GM21737 (cell line): ENCODE measurements at regions not wholly inside any gene's neighbourhood (a gene's known extent, or its start where the extent isn't known, plus 50 kb on each side); places are given as distances from the start of the nearest gene placed in this dataset.
A peak's percentile ranks its signal among the peaks of the same experiment; 100 is the strongest.
"Not testable (repeated sequence)": the region's sequence is repeated elsewhere in the genome, so short reads cannot be mapped to it uniquely, and the experiment has no call there.

Source experiments
- ATAC-seq: cut with Tn5 transposase; IDR thresholded peaks from one replicate; pipeline ENCODE4 v1.9.1; 2021; ENCODE audit warnings: mild to moderate bottlenecking, moderate library complexity; ENCODE audit not compliant: unreplicated experiment

DNA sequence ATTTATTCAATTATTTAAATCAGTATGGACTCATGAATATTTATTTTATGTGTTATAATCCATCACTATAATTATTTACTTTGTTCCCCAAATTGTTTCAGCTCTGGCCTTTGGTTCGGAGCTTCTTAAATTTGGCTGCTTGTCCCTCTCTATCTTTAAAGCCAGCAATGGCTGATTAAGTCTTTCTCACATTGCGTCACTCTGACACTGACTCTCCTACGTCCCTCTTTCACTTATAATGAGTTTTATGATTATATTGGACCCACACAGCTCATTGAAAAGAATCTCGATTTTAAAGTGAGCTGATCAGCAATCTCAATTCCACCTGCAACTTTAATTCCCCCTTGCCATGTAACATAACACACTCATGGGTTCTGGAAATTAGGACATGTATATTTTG, 185.2 kb upstream of the SLC39A10 start:
- ATAC-seq: no peak

DNA sequence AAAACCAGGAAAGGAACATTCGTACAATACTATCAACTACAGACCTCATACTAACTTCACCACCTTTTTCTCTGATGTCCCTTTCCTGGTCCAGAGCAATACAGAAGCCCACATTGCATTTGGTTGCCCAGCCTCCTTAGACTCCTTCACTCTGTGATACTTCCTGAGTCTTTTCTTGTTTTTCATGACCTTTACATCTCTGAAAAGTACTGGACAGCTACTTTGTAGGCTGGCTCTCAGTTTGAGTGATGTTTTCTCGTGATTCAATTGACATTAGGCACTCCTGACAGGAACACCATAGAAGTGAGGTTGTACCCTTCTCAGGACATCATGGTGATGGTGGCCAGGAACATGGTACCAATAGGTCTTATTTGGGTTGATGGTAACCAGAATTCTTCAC, 185.9 kb upstream of the SLC39A10 start:
- peak; percentile 29 for ATAC-seq

DNA sequence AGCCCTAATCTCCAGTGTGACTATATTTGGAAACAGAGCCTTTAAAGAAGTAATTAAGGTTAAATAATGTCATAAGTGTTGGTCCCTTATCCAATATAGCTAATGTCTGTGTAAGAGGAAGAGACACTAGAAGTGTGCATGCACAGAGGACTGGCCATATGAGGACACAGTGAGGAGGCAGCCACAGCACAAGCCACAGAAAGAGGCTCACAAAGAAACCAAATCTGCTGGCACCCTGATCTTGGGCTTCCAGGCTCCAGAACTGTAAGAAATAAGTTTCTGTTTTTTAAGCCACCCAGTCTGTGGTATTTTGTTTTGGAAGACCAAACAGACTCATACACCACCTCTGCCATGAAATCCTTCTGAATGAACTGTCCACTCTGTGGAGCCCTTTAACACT, 186.4 kb upstream of the SLC39A10 start:
- peak; percentile 39 for ATAC-seq

DNA sequence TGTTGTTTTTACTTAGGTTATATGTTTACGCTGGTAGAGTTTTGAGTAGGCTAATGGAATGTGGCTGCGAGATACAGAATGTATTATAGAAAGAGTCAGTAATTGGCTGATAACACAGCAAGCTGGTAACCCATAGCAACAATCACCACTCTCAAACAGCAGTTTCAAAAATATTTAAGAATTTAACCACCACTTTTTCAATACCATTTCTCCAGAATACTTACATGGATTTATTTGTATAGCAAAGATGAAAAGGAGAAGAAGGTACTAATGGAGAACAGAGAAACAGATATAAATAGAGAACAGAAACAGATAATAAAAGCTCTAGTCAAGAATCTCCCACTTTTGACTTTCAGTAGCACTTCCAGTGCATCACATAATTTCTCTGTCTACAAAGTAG, 188.3 kb upstream of the SLC39A10 start:
- ATAC-seq: peak; percentile 73

DNA sequence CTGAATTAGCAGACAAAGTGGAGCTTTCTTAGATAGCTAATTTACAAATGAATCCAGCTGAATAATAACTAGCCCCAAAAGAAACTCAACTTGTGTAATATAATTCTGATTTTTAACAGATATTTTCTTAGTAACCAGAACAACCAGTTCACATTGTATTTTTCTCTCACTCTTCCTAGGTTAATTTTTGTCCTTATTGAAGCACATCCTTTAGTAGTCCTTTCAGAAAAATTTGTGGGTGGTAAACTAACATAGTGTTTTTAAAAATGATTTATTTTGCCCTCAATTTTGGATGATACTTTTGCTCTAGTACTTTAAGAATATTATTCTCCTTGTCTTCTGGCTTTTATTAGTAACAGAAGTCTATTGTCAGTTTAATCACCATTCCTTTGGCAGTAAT, 190.6 kb upstream of the SLC39A10 start:
- ATAC-seq: no peak

DNA sequence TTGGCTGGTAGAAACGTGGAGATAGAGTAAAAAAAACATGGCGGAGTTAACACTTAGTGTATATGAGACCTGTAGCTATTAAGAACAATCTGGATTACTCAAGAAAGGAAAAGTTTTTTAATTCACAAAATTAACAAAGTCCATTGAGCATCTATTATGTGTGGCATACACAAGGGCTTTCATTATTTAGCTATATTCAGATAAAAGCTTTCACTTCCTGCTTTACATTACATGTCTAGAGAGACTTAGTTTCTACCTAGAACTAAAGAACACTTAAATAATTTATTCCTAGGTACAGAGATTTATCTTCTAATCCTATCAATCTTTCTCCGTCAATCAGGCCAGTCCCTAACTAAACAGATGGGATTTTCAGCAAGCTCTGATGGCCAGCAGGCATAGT, 196.0 kb upstream of the SLC39A10 start:
- ATAC-seq: no peak

DNA sequence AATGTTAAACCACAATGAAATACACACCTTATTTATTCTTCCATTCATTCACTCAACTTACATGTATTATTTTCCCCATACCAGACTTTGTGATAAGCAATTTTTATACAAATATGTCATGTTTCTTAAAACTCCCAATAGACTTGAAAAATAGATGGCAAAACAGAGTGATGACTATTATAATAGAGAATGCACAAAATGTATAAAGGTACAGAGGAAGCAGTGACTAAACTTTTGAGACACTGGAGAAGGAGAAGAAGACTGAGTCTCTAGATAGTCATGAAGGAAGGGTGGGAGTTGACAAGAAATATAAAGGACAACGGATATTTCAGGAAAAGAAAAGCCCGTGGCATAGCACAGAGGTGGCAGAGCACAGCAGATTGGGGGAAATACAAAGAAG, 198.1 kb upstream of the SLC39A10 start:
- no peak for ATAC-seq

DNA sequence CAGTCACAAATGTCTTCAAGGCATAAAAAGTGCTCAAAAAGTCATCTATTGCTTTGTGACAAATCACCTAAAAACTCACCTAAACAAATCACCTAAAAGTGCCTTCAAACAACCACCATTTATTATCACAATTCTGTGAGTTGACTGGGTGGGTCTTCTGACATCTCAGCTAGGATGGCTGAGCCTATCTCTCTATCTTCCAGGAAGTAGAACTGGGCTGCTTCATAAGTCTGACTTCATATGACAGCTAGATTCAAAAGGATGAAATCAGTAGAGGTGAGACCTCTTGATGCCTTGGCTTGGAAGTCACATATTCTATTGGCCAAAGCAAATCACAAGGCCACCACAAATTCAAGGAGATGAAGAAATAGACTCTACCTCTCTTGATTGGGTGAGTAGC, 199.2 kb upstream of the SLC39A10 start:
- no peak for ATAC-seq

DNA sequence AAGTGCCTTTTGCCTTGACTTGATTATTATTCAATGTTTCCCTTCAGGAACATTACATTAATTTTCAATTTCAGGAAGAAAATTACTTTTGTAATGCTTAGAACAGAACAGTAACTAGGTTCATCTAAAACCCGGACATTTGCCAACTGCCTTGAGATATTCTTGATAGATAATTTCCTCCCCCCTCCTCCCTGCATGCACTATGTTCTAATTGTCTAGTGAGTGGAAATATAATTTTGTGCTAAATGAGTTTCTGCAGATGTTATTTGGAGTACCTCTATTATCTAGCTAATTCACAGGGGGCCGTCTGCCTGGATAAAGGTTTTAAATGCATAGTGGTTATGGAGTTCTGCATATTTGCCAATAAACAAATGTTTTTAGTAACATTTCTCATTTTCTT, 200.3 kb upstream of the SLC39A10 start:
- ATAC-seq: no peak

DNA sequence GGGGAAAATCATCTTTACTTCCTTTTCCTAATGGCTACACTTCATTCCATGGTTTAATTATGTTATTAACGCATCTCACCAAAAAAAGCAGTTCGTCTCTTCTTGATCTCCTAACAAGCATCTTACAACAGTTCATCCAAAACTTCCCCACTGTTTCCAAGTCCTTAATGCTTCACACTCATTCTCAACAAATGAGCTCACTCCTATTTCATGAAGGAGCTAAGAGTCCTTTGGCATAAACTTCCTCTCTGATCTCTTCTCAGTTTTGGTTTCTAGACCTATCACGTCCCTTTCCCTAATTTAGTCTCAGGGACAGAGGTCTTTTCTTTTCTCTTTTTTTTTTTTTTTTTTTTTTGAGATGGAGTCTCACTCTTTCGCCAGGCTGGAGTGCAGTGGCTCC, 205.9 kb upstream of the SLC39A10 start:
- ATAC-seq: no peak

DNA sequence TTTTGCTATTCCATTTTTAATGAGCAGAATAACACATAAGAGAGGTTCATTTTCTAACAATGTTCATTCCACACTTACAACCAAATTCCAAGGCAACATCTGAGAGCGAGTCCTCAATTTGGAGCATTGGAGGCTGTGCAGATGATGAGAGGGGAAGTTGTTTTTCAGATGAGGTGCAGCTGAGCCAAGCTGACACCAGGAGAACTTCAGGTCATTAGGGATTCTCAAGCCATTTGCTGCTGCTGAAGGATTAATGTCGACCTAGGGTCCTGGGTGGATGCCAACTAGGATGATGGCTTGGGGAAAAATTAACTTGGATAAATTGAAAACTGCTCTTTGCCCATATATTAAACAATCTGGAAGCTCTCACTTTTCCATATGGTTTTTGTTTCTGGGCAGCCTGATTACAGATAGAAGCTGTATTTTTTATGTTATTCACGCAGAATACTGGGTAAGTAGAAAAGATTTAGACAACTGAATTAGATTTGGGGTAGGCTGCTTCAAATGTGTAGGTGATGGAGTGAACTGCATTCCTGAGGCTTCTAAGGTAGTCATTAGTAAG, 206.4 kb upstream of the SLC39A10 start:
- ATAC-seq: no peak

DNA sequence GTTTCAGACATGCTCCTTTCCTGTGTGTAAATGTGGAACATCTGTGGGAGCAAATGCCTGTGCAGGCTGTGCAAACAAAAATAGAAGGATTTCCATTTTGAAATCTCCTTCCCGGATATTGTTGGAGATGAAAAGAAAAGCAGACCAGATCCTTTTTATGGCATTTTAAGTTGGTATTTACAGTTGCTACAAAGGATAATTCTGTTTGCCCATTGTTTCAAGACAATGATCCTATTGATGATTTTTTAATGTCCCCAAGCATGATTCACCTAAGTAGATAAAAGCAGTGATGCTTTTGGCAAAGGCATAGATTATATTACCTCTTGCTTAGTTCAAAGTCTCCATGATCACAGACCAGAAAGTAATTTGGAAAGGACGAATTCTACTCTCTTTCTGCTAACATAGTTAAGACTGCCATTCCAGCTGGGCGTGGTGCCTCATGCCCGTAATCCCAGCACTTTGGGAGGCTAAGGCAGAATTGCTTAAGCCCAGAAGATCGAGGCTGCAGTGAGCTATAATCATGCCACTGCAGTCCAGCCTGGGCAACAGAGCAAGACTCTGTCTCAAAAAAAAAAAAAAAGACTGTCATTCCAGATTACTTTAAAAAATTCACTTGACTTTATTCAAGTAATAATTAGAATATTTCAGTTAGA, 209.6 kb upstream of the SLC39A10 start:
- no peak for ATAC-seq

DNA sequence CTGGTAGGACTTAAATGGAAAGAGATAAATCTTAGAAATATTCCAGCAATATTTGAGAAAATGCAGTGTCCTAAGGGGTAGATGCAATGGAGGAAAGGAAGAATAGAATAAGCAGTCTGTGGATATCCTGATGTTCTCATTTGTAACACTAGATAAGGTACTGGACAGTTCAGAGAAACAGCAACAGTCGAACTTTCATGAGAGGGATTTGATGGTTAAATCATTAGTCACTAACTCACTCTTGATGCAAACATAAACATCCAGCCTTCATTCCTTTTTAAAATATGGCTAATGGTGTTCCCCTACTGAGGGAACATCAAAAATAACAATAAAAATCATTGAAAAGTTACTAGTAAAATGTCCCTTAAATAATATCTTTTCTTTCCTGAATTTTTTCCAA, 211.4 kb upstream of the SLC39A10 start:
- no peak for ATAC-seq

DNA sequence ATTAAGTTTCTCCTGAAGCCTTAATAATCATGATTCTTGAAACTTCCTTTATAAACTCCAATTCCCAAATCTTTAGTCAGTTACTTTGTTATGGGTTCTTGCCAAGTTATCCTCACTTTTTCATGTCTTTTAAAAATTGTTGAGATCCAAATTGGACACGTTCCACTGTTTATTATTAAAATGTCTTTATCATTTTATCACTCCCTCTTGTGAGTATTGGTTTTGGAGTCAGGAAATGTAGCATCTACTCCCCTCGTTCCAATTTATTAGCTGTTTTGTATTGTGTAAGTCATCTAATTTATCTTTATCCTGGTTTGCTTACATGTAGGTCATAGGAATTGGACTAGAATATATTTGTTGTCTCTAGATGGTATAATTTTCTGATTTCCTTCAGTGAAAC, 213.1 kb upstream of the SLC39A10 start:
- ATAC-seq: no peak

DNA sequence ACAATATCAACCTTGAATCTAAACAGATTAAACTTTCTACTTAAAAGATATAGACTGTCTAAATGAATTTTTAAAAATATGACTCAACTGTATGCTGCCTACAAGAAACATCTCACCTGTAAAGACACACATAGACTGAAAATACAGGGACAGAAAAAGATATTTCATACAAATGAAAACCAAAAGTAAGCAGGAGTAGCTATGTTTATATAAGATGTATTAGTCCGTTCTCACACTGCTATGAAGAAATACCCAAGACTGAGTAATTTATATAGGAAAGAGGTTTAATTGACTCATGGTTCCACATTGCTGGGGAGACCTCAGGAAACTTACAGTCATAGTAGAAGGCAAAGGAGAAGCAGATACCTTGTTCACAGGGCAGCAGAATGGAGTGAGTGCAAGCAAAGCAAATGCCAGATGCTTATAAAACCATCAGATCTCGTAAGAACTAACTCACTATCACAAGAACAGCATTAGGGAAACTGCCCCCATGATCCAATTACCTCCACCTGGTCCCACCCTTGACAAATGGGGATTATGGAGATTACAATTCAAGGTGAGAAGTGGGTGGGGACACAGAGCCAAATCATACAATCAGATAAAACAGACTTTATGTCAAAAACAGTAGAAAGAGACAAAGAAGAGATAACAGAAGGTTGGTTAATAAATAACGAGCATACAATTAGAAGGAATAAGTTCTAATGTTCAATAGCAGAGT, 214.4 kb upstream of the SLC39A10 start:
- ATAC-seq: no peak

DNA sequence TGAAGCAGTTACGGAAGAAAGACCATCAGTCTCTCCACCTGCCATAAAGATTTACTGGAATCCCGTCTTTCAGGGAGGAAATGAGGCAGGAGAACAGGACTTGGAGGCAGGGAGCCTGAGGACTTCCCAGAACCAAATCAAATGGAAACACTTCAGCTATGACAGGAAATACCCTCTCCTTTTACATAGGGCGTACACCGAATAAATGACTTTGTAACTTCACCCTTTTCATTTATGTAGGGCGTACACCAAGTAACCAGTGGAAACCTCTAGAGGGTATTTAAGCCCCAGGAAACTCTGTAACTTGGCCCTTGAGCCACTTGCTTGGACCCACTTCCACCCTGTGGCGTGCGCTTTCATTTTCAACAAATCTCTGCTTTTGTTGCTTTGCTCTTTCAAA, 218.3 kb upstream of the SLC39A10 start:
- no peak for ATAC-seq

DNA sequence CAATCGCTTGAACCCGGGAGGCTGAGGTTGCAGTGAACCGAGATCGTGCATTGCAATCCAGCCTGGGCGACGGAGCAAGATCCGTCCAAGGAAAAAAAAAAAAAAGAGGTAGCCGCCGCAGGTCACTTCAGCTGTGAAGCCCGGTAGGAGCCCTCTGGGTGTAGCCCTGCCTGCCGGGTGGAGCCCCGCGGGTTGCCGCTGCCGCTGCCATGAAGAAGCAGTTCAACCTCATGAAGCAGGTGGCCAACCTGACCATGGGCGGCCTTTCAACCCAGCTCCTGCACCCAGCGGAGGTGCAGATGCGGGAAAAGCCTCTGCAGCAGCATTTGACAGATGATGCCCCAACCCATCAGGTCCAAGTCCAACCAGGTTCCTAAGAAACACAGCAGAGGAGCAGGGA, 219.5 kb upstream of the SLC39A10 start:
- no peak for ATAC-seq

DNA sequence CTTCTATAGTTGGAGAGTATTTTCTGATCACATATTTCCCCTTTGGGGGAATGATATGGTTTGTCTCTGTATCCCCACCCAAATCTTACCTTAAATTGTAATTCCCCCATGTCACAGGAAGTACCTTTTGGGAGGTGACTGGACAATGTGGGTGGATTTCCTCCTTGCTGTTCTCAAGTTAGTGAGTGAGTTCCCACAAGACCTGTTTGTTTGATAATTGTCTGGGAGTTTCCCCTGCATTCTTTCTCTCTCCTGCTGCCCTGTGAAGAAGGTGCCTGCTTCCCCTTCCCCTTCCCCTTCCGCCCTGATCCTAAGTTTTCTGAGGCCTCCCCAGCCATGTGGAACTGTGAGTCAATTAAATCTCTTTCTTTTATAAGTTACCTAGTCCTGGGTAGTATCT, 222.7 kb upstream of the SLC39A10 start:
- ATAC-seq: no peak

DNA sequence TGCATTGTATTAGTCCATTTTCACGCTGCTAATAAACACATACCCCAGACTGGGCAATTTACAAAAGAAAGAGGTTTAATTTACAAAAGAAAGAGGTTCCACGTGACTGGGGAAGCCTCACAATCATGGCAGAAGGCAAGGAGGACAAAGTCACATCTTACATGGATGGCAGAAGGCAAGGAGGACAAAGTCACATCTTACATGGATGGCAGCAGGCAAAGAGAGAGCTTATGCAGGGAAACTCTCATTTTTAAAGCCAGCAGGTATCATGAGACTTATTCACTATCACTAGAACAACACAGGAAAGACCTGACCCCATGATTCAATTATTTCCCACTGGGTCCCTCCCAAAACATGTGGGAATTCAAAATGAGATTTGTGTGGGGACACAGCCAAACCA, 223.3 kb upstream of the SLC39A10 start:
- not testable (repeated sequence) for ATAC-seq

DNA sequence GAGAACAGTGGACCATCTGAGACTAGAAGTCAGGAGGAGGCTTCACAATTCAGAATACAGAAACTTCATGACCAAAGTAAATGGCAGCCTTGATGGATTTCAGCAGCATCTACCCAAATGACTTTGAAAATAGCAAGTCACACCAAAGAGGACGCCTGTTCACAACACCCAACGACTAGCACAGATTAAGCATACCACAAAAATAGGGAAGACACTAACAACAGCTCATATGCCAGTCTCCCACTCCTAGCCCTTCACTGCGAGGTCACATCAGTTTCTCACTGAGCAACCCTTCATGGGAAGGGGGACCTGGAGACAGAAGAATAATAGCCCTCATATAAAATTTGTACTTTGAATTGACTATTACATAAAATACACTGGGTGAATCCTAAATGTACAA, 228.4 kb upstream of the SLC39A10 start:
- no peak for ATAC-seq

DNA sequence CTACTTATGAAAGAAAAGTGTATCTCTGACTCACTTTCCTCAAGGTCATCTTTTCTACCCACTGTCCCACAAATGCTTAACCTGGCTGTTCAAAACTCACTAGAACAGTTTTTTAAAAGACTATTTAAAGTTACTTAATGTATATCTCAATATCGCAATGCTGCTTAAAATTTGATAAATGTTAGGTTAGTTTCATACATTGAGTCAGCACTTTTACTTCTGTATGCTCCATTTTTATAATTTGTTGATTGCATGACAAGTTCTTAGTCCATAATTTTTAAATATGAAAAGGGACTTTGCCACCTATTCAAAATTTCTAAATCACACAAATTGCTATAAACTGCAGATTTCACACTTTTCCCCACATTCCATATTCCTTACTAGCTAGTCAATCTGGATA, 231.7 kb upstream of the SLC39A10 start:
- ATAC-seq: no peak

DNA sequence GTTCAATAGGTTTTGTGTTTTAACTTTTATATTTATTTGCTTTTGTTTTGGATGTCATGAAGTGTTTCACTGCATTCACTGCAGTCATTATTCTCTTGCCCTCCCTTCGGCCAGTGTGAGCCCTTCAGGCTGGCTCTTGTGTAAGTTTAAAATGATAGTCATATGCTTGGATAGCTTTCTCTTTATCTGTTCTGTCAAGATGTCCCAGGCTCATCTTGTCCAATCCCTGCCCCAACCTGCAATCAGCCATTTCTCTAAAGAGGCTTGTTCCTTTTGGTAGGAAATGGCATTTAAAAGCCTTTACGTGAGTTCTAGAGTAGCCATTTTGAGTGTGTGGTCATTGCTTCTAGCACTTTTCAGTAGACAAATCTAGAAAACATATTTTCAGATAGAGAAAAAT, 238.0 kb upstream of the SLC39A10 start:
- no peak for ATAC-seq
